Putamen (tissue), 1 donor: ENCODE measurements at regions not wholly inside any gene's neighbourhood (a gene's known extent, or its start where the extent isn't known, plus 50 kb on each side); places are given as distances from the start of the nearest gene placed in this dataset.
"Not testable (repeated sequence)": the region's sequence is repeated elsewhere in the genome, so short reads cannot be mapped to it uniquely, and the experiment has no call there.

Experiments
- DNase-seq: peaks from one replicate; pipeline ENCODE4 v3.0.0-alpha.2; 2016; ENCODE audit warnings: low spot score

DNA sequence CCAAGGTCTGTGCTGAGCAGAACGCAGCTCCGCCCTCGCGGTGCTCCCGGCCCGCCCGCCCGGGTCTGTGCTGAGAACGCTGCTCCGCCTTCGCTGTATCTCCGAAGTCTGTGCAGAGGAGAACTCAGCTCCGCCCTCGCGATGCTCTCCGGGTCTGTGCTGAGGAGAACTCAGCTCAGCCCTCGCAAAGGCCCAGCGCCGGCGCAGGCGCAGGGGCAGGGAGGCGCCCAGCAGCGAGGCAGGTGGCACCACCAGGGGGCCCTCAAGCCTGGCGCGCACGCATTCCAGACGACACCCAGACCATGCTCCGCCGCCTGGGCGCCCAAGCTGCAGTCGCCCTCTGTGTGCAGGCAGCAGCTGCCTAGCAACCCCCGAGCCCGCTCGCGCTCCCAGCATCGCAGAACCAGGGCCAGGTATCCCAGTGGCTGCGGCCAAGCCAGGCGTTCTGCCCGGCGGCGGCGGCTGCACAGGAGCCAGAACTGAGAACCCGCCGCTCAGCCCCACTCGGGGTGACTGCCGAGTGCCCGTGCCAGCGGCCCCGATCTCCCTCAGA lies 672.1 kb upstream of the DEFB115 start:
- peak; percentile 60 for DNase-seq

- DNase-seq = not testable (repeated sequence)
These were observed 671.3 kb upstream of the DEFB115 start for GRCh38 chr20:30586178-30586577.

DNA sequence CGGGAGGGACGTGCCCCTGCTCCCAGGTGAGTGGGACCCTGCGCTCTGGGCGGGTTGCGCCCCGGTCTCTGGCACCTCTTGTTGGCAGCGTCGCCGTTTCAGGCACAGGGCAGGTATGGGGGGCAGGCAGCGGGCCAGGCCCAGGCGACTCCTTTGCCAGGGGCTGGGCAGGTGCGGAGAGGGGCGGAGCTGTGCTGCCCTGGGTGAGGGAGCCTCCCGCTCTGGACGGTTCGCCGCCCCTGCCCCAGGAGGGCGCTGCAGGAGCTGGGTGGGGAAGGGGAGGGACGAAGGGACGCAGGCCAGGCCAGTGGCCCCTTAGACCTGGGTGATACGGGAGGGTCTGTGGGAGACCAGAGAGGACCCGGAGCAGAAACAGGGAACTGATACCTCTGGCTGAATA lies 663.9 kb upstream of the DEFB115 start:
- DNase-seq = no peak

GRCh38 chr20:30594112-30594511 lies 663.4 kb upstream of the DEFB115 start:
- no peak for DNase-seq

DNA sequence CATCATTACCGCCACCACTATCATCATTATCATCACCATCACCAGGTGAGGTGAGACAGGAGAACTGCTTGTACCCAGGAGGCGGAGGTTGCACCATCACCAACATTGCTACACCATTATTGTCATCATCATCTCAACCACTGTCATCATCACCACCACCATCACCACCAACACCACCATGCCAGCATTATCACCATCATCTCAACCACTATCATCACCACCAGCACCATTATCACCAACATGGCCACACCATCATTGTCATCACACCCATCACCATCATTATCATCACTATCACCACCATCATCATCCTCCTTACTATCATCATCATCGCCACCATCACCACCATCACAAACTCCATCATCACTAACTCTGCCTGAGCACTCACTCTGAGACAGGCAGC lies 661.8 kb upstream of the DEFB115 start:
- no peak for DNase-seq

DNA sequence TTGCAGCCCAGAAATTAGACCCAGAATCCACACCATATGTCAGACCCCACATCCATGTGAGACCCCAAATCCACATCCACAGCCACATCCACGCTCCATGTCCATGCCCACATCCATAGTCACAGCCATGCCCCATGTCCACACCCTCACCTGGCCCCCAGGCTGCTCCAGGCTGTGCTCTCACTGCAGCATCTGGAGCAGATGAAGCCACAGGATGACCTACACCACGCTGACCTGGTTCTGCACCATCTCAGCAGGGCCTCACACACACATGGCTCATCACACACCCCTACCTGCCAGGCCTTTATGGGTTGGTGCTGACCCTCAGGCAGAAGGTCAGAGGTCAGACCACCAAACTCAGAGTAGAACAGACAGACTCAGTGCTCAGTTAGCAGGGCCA lies 660.0 kb upstream of the DEFB115 start:
- DNase-seq = not testable (repeated sequence)

GRCh38 chr20:30598460-30599230 lies 658.8 kb upstream of the DEFB115 start:
- no peak for DNase-seq

GRCh38 chr20:30599990-30600389 lies 657.5 kb upstream of the DEFB115 start:
- DNase-seq = no peak

DNA sequence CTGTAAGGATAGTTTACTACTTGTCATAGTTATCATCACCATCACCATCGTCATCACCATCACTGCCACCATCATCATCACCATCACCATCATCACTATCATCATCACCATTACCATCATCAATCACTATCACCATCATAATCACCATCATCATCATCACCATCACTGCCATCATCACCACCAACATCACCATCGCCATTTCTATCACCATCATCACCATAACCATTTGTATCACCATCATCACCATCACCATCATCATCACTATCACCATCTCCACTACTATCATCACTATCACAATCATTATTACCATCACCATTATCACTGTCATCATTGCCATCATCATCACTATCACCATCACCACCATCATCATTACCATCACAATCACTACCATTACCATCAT lies 655.5 kb upstream of the DEFB115 start:
- no peak for DNase-seq

DNA sequence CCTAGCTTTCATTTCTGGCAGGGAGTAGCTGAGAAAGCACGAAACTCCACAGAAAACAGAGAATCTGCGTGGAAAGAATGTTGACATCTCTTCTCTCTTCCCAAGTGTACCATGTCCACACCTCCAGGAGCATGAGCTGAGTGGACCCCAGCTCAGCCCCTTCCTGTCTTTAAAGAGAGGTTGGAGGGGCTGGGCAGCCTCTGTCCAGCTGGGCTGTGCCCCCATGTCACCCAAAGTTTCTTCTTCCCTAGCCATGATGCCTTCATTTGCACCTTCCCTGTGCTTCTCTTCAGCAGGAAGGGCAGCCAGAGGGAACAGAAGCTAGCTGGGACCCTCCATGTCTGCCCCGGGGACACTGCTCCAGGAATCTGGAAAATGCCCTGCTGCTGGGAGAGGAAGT lies 655.0 kb upstream of the DEFB115 start:
- DNase-seq = no peak

DNA sequence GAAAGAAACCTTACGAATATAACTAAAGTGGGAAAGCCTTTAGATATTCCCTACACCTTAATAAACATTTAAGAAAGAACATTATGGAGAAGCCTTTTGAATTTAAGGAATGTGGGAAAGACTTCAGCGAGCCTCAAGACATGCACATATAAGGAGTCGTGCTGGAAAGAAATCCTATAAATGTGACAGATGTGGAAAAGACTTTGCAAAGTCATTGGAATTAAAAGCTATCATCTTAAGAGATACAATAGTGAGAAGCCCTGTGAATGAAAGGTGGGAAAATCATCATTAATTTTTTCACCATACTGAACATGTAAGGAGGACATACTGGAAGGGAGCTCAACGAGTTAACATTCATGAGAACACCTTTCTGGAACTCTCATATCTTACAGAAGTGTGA lies 650.5 kb upstream of the DEFB115 start:
- DNase-seq = no peak

- no peak for DNase-seq
These were observed 647.3 kb upstream of the DEFB115 start for GRCh38 chr20:30610029-30610693.

- DNase-seq = no peak
These were observed 646.7 kb upstream of the DEFB115 start for GRCh38 chr20:30610751-30611150.

- peak; percentile 25 for DNase-seq
These were observed 646.1 kb upstream of the DEFB115 start for GRCh38 chr20:30611239-30611984.

- no peak for DNase-seq
These were observed 645.1 kb upstream of the DEFB115 start for GRCh38 chr20:30612344-30612743.

DNA sequence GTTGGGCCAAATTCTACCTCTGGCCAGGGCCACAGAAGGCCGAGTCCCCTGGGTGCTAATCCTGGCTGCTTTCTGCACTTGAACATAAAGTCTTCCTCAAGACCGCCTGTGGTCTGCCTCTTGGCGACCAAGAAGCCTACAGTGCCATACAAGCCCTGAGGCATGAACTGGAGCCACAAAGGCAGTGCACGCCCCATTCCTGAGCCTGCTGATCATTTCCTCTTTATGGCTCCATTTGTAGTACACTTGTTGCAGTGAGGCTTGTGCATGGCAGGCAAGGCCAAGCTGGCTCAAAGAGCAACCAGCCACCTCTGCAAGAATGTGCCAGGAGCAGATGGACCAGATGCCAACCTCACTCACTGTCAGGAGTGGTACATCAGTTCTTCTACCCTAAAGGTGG lies 636.1 kb upstream of the DEFB115 start:
- DNase-seq = not testable (repeated sequence)

GRCh38 chr20:30624310-30624709 lies 633.2 kb upstream of the DEFB115 start:
- not testable (repeated sequence) for DNase-seq

GRCh38 chr20:30629376-30629775 lies 628.1 kb upstream of the DEFB115 start:
- DNase-seq = not testable (repeated sequence)

DNA sequence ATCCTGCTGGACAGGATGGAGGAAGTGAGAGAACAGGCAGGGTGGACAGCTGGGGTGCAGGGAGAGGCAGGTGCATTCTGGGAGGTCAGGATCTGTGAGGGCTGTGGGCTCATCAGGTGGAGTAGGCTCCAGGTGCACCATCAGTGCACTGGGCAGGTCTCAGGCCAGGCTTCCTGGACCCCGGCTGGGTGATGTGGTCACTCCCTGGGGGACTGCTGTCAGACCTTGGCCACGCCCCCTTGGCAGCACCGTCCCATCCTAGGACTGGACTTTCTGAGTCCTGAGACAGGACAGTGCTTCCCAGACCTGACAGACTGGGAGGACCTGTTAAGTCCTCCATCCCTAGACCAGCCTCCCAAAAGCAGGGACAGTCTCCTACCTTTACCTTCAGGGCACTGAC lies 626.7 kb upstream of the DEFB115 start:
- no peak for DNase-seq

GRCh38 chr20:30631261-30631789 lies 626.1 kb upstream of the DEFB115 start:
- DNase-seq = not testable (repeated sequence)

DNA sequence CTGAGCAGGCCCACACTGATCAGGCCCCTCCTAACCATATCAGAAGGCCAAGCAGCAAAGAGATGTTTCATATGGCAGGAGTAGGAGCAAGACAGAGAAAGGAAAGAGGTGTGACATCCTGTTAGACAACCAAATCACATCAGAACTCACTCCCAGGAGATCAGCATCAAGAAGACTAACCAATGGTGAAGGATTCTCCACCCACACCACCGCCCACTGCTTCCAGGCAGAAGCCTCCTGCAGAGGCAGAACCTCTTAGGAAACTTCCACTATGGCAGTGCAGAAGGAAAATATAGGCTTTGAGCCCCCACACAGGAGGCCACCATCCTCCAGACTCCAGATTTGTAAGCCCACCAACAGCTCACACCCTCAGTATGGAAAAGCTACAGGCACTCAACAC lies 624.7 kb upstream of the DEFB115 start:
- not testable (repeated sequence) for DNase-seq

- not testable (repeated sequence) for DNase-seq
These were observed 615.9 kb upstream of the DEFB115 start for GRCh38 chr20:30641522-30641921.
